Choroid plexus epithelial cell (primary cell): ENCODE measurements at regions not wholly inside any gene's neighbourhood (a gene's known extent, or its start where the extent isn't known, plus 50 kb on each side); places are given as distances from the start of the nearest gene placed in this dataset.

ENCODE experiments used
- DNase-seq: peaks from one replicate; pipeline ENCODE4 v3.0.0-alpha.2; 2010; ENCODE audit warnings: low read depth
- H3K4me3 ChIP-seq: 2 replicates; pipeline ENCODE4 v1.5.1; 2011; ENCODE audit warnings: low read depth, mild to moderate bottlenecking, control low read depth, low read length, moderate library complexity
- TF ChIP-seq, protein P1 (sequence below): conservative IDR thresholded peaks from 2 replicates; pipeline ENCODE4 v1.5.1; 2011; ENCODE audit warnings: low read depth, mild to moderate bottlenecking, control low read depth, inconsistent platforms, low read length, moderate library complexity

DNA sequence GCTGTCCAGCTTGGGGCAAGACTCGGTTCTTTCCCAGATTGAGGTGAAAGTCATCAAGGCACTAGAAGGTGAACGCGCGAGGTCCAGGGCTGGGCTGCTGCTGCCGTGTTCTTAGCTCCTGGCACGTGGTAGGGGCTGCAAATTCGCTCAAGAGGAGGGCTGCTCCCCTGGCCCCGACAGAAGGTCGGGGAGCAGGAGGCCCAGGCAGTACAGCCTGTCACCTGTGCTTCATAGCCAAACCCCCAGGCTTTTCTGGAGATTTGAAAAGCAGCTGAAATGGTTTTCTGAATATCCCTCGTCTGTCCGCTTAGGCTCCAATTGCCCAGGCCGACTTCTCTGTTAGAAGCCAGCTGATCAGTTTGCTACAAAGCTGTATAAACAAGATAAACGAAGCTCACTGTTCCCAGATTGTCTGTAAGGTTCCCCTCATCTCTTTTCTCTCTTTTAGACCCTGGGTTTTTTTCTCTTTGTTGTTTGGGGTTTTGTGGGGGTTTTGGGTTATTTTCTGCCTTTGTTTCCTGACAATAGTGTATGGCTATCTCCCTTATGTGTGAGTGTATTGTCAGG is 60.0 kb upstream of the STX18 start:
- TF ChIP-seq, protein P1, sequence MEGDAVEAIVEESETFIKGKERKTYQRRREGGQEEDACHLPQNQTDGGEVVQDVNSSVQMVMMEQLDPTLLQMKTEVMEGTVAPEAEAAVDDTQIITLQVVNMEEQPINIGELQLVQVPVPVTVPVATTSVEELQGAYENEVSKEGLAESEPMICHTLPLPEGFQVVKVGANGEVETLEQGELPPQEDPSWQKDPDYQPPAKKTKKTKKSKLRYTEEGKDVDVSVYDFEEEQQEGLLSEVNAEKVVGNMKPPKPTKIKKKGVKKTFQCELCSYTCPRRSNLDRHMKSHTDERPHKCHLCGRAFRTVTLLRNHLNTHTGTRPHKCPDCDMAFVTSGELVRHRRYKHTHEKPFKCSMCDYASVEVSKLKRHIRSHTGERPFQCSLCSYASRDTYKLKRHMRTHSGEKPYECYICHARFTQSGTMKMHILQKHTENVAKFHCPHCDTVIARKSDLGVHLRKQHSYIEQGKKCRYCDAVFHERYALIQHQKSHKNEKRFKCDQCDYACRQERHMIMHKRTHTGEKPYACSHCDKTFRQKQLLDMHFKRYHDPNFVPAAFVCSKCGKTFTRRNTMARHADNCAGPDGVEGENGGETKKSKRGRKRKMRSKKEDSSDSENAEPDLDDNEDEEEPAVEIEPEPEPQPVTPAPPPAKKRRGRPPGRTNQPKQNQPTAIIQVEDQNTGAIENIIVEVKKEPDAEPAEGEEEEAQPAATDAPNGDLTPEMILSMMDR, result no peak
- no peak for DNase-seq
- H3K4me3 ChIP-seq, result no peak overlapping the region

DNA sequence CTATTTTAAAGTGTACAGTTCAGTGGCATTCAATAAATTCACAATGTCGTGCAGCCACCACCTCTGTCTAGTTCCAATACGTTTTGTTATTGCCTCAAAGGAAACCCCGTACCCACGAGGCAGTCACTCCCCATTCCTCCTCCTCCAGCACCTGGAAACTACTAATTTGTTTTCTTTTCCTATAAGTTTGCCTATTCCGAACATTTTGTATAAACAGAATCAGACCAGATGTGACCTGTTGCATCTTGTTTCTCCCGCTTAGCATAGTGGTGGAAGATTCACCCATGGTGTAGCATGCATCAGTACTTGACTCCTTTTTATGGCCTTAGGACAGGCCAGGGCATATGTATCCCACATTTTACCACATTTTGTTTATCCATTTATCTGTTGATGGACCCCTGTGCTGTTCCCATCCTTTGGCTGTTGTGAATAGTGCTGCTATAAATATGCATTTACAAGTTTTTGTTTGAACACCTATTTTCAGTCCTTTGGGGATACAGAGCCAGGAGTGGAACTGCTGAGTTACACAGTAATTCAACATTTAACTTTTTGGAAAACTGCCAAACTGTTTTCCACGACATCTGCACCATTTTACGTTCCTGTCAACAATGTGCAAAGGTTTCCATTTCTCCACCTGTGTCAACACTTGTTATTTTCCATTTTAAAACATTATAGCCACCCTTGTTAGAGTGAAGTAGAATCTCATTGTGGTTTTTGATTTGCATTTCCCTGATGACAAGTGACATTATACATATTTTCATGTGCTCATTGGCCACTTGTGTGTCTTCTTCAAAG is 57.8 kb upstream of the STX18 start:
- H3K4me3 ChIP-seq, result no peak overlapping the region
- TF ChIP-seq, protein P1, result no peak
- DNase-seq, result peak; percentile 24

- no peak for DNase-seq
- TF ChIP-seq, protein P1, result no peak
- H3K4me3 ChIP-seq, result no peak overlapping the region
Observed at GRCh38 chr4:4598851-4599411, 57.1 kb upstream of the STX18 start.

- no peak for DNase-seq
- H3K4me3 ChIP-seq, result no peak overlapping the region
- TF ChIP-seq, protein P1, result no peak
Observed at GRCh38 chr4:4596720-4597119, 54.9 kb upstream of the STX18 start.

GRCh38 chr4:4595252-4595651 is 53.4 kb upstream of the STX18 start:
- no peak overlapping the region for H3K4me3 ChIP-seq
- DNase-seq, result no peak
- TF ChIP-seq, protein P1, result peak; percentile 21

DNA sequence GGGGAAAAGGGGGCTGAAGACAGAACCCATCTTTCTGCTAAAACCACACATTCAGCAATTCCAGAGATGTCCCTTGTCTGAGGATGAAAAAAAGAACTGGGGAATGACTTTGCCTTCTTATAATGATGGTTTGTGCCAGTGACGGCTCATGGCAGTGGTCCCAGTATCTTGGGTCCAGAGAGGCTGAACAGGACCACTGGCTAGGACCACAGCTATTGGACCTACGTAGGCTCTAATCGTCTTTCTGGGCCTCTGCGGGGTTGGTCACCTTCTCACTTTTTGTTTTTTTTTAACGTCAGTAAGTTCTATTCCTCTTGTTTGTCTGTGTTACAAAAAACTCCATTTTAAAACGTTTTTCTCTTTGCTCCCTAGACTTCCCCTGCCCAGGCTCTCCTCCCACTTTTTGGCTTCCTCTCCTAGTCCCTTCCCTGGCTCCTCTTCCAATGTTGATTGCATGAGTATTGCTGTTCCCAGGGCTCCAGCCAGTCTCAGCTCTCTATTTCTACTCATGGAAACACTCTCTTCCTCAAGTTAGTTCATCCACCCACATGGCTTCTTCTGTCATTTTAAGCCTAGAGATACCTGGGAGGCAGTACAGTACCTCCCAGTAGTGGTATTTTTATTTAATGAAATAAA is 52.6 kb upstream of the STX18 start:
- no peak overlapping the region for H3K4me3 ChIP-seq
- no peak for DNase-seq
- TF ChIP-seq, protein P1, result no peak
